CD4-positive, alpha-beta T cell treated with Interleukin-15 for 4 hours (primary cell): ENCODE measurements at regions not wholly inside any gene's neighbourhood (a gene's known extent, or its start where the extent isn't known, plus 50 kb on each side); places are given as distances from the start of the nearest gene placed in this dataset.

Experiments used
- DNase-seq: peaks from one replicate; pipeline ENCODE4 v3.0.0-alpha.2; 2020; ENCODE audit warnings: low spot score

DNA sequence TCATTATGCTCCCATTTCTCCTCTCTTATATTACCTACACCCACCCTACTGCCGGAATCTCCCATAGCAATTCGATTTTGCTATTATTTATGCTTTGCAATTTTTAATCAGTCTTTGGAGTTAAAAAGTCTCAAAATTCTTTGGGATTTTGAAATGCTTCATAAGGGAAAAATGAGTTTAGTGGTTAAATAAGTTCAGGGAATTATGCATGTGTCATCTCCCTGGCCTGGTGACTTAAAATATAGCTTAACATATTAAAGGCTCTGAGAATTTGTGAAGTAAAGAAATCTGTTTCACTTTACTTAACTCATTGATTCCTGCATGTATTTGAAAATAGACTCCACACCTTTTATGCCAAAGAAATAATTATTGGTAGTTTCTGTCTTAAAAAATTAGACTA lies 185.1 kb upstream of the DIPK2B start:
- no peak for DNase-seq

DNA sequence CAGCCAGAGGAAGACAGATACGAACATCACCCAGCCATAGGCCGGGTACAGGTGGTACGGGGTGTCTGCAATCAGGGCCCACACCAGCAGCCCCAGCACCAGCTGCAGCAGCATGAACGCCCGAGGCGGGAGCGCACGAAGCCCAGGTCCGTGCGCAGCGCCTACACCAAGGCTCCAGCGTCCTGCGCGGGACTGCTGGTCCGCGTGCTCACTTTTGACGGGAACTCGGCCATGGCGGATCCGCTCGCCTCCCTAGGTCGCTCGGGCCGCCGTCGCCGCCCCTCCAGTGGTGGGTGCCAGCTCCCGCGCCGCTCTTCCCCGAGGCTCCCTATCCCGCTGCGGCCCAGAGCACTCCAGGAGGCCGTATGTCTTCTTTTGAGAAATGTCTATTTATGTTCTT lies 181.2 kb upstream of the DIPK2B start:
- DNase-seq, result no peak

DNA sequence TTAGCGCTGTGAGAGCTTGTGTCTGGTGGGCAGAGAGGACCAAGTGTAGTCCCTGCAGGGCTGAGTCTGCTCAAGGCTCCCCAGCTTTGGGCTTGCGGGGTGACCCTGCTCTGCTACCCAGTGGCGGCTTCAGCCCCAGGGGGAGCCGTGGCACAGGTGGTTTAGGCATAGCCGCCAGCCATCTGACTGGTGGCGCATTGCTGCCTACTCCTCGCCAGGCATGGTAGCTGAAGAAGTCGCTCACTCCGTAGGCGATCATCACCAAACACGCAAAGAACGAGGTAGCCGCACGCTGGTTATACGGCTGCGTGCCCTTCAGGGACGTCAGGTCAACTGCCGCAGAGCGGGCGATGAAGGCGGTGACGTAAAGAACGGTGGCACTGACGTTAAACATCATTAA lies 180.7 kb upstream of the DIPK2B start:
- DNase-seq, result no peak

DNA sequence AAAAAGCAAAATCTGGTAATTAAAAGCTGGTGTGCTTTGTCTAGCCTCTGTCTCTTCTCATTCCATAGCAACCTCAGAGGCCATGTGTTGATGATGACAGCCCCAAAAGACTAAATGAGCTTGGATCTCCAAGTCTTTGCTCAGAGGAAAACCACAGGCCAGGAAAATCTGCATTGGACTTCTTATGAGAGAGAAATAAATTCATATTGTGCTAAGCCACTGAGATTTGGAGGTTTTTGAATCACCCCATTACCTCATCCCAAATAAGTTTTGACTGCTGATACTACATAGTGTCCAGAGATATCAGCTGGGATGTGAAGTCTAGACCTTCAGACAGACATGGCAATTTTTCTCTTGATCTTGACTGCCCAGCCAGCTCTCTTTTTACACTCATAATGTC lies 178.6 kb upstream of the DIPK2B start:
- no peak for DNase-seq

DNA sequence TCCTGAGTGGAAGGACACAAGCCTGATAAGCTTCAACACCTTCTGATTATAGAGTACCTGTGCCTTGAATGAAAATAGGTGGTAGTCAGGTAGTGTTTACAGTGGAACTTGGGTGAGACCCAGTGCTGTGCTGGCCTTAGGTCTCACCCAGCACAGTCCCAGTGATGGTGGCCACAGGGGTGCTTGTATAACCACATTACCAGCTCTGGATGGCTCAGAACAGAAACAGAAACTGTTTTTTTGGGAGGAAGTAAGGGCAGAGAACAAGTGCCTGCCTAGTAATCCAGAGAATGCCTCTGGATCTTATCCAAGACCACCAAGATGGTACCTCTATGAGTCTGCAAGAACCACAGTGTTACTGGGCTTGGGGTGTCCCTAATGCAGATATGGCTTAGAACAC lies 171.5 kb upstream of the DIPK2B start:
- no peak for DNase-seq

DNA sequence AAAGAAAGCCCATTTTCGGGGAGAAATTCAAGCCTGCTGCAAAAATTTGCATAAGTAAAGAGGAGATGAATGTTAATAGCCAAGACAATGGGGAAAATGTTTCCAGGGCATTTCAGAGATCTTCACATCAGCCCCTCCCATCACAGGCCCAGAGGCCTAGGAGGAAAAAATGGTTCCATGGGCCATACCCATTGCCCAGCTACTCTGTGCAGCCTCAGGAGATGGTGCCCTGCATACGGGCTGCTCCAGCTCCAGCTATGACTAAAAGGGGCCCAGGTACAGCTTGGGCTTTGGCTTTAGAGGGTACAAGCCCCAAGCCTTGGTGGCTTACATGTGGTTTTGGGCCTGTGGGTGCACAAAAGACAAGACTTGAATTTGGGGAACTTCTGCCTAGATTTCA lies 168.0 kb upstream of the DIPK2B start:
- DNase-seq, result no peak

DNA sequence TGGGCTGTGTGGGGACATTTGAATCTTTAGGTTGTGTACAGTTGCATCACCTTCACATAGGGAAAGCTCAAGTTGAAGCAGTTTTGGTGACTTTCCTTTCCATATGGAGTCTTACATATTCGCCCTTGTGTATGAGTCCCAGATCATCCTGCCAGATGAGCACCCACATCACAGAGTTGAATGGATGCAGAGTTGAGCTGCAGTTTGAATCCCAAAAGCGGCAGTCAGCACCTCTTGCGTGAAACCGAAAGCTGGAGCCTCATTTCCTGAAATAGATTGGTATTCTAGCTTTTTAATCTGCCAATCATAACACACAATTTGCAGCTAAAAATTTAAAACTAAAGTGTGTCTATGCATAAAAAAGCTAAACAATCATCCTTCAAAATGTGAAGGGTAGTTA lies 162.9 kb upstream of the DIPK2B start:
- no peak for DNase-seq

DNA sequence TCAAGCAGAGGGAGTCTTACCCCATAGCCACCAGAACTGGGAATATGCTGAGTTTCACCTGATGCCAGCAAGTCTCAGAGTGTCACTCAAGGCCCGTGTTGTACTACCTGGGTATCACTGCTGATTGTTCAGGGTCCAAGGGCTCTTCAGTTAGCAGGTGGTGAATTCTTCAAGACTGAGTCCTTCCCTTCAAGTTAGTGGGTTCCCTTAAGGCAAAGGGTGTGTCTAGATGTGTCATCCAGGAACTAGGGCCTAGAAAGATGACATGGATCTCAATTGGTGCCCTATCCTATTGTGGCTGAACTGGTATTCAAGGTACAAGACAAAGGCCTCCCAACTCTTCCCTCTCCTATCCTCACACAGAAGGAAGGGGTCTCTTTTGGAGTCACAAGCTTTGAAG lies 159.9 kb upstream of the DIPK2B start:
- DNase-seq, result no peak

DNA sequence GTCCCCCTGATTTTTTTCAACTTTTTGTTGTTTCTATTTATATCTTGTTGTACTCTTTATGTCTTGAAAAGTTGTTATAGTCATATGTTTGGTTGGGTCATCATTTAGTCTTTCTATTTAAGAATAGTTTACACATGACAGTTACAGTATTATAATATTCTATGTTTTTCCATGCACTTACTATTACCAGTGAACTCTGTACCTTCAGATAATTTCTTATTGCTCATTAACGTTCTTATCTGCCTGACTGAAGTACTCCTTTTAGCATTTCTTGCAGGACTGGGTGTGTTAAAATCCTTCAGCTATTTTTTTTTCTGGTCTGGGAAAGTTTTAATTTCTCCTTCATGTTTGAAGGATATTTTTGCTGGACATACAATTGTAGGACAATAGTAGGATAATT lies 157.7 kb upstream of the DIPK2B start:
- DNase-seq, result no peak

DNA sequence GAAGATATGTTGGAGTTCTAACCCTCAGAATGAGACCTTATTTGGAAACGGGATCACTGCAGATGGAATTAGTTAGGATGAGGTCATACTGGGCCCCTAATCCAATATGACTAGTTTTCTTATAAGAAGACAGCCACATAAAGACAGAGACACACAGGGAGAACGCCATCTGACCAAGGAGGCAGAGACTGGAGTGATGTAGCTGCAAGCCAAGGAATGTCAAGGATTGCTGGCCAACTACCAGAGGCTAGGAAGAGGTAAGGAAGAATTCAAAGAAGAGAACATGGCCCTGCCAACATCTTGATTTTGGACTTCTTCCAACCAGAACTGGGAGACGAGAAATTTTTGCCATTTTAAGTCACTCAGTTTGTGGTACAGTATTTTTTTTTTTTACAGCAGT lies 152.8 kb upstream of the DIPK2B start:
- DNase-seq, result no peak

DNA sequence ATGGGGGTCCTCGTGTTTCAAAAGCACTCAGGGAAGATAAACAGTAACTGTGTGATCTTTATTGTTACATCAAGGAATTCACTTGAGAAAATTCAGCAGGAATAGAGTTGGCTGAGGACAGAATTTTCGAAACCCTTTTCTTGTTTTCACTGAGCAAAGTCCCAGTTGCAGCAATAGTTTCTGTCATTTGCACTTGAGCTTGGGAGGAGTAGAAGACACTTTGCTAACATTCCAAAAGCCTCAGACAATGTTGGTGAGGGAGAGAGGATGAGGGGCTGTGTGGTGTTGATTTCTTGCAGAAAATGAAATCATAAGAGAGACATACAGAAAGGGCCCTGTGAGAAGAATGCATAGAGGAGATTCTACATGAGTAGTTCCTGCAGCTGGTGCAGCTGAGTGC lies 151.9 kb upstream of the DIPK2B start:
- no peak for DNase-seq

DNA sequence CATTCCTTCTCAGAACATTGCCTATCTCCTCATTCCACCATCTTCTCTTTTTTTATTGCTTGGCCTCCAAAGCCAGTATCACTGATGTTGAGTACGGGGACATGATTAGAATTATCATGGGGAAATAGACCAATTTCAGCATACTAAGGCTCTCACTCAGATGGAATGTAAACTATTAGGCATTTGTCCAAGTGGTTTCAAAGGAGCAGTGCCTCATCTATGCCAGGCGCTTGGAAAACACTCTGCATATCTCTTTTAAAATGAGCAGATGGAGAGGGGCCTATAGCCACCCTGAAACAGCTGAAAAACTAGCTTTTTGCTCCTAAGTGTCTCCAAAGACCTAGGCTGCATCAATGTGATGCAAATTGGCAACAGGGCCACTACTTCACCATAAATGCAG lies 150.8 kb upstream of the DIPK2B start:
- no peak for DNase-seq

DNA sequence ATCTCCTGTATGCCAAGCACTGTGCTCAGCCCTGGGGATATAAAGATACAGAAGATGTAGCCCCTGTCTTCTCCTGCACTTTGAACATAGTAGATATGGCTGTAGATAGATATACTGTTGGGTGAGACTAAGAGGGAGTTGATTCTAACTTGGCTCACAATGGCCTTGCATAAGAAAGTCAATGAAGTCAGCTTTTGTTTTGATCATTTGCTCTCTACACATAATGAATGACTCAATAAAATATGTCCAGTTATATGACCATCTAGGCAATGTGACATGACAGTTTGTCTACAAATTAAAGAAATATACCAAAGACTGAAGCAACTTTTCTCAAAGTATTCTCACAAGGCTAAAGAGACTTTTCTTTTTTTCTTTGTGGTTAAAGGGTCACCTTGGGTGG lies 147.6 kb upstream of the DIPK2B start:
- no peak for DNase-seq

DNA sequence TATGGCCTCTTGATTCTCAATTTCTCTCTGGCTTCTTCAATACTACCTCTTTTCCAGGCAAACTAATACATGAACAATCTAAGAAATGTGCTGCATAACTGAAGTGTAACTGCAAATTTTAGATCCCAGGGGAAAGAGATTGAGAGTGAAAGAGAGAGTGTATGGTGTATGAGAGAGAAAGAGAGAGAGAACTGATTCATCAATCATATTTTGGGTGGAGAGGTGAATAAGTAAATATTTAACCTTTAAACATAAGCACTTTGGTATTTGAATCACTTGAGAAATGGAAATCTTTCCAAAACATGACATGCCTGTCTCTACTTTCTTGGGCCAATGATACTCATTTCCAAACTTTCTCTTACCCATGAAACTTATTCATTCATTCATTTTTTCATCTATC lies 147.2 kb upstream of the DIPK2B start:
- DNase-seq, result no peak

DNA sequence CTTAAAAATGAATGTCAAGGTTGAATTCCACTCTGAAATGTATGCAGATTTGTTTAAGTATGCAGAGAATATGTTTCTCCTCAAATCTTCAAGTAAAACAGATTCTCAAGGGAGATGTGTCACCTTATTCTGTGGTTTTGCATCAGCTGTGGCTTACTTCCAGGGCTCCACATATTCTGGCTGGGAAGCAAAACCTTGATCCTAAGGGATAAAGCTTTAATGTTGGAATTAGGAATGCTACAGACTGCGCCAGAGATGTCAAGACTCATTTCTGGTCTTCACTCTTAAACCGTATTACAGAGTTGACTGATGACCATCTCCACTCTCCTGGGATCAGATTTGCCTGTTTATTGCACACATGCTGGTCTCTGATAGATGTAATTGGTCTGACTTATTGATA lies 143.9 kb upstream of the DIPK2B start:
- no peak for DNase-seq

DNA sequence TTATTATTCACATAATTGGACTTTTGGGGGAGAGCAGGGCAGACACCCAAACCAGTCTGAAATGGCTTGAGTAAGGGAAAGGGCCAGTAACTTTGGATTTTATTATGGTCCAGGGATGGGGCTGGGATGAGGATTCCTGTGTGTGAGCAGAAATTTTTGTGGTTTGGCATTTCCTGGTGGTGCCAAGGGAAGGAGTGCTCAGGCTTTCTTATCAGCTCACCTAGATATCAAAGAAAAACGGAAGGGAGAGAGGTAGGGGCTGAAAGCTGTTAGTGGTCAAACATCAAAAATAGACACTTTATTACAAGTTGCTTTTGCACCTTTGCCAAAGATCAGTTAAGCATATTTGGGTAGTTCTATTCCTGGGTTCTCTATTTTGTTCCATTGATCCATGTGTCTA lies 128.5 kb upstream of the DIPK2B start:
- no peak for DNase-seq

DNA sequence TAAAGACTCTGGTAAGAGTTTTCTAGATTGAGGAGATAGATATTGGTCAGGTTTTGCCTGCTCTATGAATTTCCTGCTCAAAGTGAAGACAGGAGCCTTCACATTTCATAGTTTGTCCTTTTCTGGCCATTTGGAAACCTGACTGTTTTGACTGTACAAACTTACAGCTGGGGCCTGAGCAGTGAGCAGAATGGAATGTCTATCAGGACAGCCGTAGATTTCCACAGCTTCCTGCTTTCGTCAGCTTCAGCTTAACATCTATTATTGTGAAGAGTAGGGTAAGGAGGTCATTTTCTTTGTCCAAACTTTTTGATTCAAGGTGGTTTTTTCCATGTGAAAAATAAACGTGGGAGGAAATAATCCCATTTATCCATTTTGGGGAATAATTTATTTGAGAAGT lies 124.3 kb upstream of the DIPK2B start:
- no peak for DNase-seq

DNA sequence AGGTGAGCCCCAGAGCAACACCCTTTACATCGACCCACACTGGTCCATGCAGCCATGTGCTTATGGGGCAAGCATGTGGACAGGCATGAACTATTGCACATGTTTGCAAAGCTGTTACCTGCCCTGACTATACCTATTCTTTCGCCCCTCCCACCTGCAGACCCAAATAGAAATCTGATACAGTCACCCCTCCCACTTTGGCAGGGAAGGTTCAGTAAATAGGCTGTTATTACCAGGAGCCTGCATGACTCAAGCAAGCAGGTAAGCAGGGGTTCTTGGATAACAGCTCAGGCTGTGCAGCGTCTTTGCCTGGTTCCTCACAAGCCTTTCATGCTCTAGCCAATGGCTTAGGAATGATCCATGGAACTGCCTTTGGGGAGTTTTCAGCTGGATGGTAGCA lies 122.7 kb upstream of the DIPK2B start:
- no peak for DNase-seq

DNA sequence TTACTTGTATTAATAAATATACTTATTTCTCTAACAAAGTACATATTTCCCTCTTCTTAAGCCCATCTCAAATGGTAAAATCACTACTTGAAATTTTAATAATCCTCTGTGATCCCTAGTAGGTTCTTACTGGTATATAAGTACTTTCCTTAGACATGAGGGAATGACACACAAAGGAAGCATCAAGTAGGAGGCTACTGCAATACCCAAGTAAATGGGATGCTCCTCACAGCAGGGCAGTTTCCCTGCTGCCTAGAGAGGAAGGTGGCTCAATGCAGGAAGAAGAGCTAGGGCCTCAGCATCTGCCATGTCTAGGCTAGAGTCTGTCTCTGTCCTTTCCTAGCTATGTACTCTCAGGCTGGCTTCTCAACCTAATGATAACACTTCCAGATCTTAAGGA lies 122.1 kb upstream of the DIPK2B start:
- DNase-seq, result no peak

DNA sequence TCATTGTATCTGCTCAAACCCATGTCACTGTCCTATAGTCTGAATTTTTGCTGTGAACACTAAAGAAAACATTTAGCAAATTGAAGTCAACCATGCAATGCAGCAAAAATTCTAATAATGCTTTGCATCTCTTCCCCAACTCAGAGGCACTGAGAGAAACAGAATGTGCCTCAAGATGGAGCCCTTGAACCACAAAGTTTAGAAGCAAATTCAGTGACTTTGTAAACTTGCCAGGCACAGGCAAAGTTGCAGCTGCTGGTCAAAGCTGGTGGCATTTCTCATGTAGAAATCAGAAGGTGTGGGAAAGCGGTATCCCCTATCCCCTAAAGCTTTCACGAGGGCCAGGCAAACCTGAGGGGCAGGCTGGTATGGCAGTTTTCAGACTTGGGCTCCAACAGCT lies 121.7 kb upstream of the DIPK2B start:
- DNase-seq, result peak; percentile 2

DNA sequence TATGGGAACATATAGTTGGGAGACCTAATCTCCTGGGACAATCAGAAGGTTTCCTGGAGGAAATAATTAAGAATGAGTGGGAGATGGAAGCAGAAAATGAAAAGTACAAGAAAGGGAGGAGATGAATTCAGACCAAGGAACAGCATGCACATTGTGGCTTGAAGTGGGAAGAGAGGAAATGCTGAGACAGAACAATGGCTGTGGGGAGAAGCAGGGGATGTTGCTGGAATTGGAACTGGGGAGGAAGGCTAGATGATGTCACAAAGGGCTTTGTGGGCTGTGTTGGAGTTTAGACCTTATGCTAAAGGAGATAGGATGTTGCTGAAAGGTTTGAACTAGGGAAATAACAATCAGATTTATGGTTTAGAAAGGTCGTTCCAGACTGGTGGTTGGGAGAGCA lies 119.5 kb upstream of the DIPK2B start:
- no peak for DNase-seq

DNA sequence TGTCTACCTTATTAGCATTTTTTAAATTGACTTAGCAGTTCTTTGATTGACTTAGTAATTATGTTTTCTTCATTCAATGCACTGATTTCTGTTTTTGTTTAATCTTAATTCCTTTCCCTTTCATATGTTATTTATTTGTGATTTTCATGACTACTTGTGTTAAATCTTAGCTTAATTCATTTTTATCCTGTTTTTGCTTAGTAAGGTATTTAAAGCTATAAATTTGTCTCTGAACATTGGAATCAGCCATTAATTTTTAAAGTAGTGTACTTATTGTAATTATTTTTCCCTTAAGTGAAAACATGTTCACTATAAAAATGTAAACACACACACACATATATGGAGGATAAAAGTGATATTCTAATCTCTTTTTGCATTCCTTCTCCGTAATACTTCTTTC lies 109.1 kb upstream of the DIPK2B start:
- DNase-seq, result no peak

DNA sequence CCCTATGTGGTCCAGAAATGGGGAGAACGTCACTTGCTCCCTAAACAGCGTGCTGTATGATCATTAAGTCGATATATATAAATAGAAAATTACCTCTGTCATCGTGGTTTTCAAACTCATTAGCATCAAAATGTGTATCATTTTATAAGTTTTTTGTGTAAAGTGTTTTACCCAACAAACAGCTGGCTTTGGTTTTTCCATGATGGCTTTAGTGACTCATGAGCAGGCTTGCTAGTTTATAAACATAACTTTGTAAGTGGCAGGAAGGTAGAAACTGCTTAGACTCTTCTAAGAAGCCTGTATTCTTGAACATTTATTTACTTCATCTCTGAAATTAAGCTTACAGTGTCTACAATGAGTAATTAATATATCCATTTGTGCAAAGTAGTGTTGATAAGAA lies 108.4 kb upstream of the DIPK2B start:
- no peak for DNase-seq

DNA sequence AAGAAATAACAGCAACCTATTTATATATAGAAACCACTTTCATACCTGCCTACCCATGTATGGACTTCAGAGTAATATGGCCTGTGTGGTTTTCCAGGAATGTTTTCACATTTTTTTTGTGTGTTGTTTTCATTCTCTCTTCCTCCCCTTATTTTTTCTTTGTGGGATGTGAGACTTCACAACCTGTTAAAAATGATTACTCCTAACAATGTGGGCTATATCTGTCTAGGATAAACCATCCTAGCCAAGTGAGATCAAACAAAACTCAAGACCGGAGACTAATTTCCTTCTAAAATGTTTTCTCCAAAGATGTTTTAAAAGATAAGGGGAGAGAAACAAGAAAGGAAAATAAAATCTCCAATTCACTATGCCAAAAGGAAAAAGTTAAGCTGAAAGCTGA lies 106.1 kb upstream of the DIPK2B start:
- DNase-seq, result no peak

DNA sequence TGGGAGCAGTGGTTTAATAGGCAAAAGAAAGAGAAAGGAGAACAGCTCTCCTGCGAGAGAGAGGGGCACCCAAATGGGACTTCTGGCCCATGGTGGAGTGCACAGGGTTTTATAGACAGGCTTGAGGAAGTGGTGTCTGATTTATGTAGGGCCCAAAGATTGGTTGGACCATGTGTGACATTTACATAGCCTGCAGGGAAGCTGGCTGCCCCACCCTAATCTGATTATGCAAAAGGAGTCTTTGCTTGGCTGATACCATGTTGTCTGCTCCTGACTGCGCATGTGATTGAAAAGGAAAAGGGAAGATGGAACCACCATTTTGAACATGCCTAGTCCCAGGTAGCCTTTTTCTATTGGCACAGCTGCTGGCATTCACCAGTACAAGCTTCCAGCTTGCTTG lies 100.0 kb upstream of the DIPK2B start:
- DNase-seq, result no peak
